ENCODE measurements at regions not wholly inside any gene's neighbourhood (a gene's known extent, or its start where the extent isn't known, plus 50 kb on each side); places are given as distances from the start of the nearest gene placed in this dataset.
"Not testable (repeated sequence)": the region's sequence is repeated elsewhere in the genome, so short reads cannot be mapped to it uniquely, and the experiment has no call there.

- Histone ChIP-seq H3K4me3 (no peak overlapping the region), H3K4me1 (no peaks in the 10 kb centered on the region), H3K27ac (no peak overlapping the region), H3K9me3 (no peaks in the 10 kb centered on the region), H3K36me3 (no peaks in the 10 kb centered on the region), H3K27me3 (no peaks in the 10 kb centered on the region)
- intact Hi-C loops (cut with DNase I): no loop called here
- no peak for TF ChIP-seq POLR2A (IDR thresholded peaks at IDR 0.05)
- DNase-seq (ENCODE audit: extremely low spot score in 2 of 2): no peak
Measured at GRCh38 chr2:77864426-77864825, 342.2 kb upstream of the LRRTM4 start.

DNA sequence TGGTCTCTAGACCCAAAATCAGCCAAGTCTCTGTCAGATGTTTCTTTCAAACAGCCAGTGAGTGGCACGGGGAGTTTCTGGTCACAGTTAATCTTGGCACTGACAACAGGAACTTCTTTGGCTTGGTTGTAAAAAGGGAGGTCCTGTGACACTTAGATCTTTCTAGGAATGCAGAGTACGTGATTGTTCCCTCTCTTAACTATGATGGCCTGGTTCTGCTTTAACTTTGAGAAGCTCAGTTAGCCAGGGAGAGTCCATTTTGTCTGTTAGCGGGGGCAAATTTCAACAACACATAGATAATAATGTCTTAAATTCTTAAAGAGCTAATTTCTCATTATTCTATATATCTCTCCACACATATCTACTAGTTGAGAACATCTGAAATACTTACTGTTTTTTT lies 344.5 kb upstream of the LRRTM4 start:
- Histone ChIP-seq H3K27ac (no peak overlapping the region), H3K4me1 (no peaks in the 10 kb centered on the region), H3K27me3 (no peaks in the 10 kb centered on the region), H3K9me3 (no peaks in the 10 kb centered on the region), H3K36me3 (no peaks in the 10 kb centered on the region), H3K4me3 (no peak overlapping the region)
- TF ChIP-seq, protein P1, sequence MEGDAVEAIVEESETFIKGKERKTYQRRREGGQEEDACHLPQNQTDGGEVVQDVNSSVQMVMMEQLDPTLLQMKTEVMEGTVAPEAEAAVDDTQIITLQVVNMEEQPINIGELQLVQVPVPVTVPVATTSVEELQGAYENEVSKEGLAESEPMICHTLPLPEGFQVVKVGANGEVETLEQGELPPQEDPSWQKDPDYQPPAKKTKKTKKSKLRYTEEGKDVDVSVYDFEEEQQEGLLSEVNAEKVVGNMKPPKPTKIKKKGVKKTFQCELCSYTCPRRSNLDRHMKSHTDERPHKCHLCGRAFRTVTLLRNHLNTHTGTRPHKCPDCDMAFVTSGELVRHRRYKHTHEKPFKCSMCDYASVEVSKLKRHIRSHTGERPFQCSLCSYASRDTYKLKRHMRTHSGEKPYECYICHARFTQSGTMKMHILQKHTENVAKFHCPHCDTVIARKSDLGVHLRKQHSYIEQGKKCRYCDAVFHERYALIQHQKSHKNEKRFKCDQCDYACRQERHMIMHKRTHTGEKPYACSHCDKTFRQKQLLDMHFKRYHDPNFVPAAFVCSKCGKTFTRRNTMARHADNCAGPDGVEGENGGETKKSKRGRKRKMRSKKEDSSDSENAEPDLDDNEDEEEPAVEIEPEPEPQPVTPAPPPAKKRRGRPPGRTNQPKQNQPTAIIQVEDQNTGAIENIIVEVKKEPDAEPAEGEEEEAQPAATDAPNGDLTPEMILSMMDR (IDR thresholded peaks at IDR 0.05): no peak
- no peak for TF ChIP-seq POLR2AphosphoS5 (IDR thresholded peaks at IDR 0.05; ENCODE audit: insufficient read depth in 1 of 2, low read depth in 1 of 2)
- TF ChIP-seq POLR2A (IDR thresholded peaks at IDR 0.05): no peak
- intact Hi-C loops (cut with DNase I): no loop called here
- no peak for DNase-seq (ENCODE audit: extremely low spot score in 2 of 2)

GRCh38 chr2:77867146-77867545 lies 345.0 kb upstream of the LRRTM4 start:
- no peak for TF ChIP-seq POLR2AphosphoS5 (IDR thresholded peaks at IDR 0.05; ENCODE audit: insufficient read depth in 1 of 2, low read depth in 1 of 2)
- TF ChIP-seq, protein P1 (IDR thresholded peaks at IDR 0.05): no peak
- no peak for TF ChIP-seq POLR2A (IDR thresholded peaks at IDR 0.05)
- Histone ChIP-seq H3K27me3 (no peaks in the 10 kb centered on the region), H3K4me3 (no peak overlapping the region), H3K4me1 (no peaks in the 10 kb centered on the region), H3K36me3 (no peaks in the 10 kb centered on the region), H3K27ac (no peak overlapping the region), H3K9me3 (no peaks in the 10 kb centered on the region)
- intact Hi-C loops (cut with DNase I): no loop called here
- no peak for DNase-seq (ENCODE audit: extremely low spot score in 2 of 2)

GRCh38 chr2:77873506-77873905 lies 351.3 kb upstream of the LRRTM4 start:
- no peak overlapping the region for H3K4me3 ChIP-seq
- no peaks in the 10 kb centered on the region for H3K36me3 ChIP-seq
- no peak overlapping the region for H3K27ac ChIP-seq
- intact Hi-C loops (cut with DNase I): no loop called here
- no peaks in the 10 kb centered on the region for H3K4me1 ChIP-seq
- no peaks in the 10 kb centered on the region for H3K27me3 ChIP-seq
- TF ChIP-seq, protein P1 (IDR thresholded peaks at IDR 0.05): no peak
- TF ChIP-seq POLR2A (IDR thresholded peaks at IDR 0.05) (no peak), POLR2AphosphoS5 (IDR thresholded peaks at IDR 0.05; ENCODE audit: insufficient read depth in 1 of 2, low read depth in 1 of 2) (no peak)
- DNase-seq (ENCODE audit: extremely low spot score in 2 of 2): no peak
- H3K9me3 ChIP-seq: no peaks in the 10 kb centered on the region

- H3K4me1 ChIP-seq; DNase-seq (ENCODE audit: extremely low spot score in 2 of 2); H3K9me3 ChIP-seq; H3K27me3 ChIP-seq; H3K27ac ChIP-seq; intact Hi-C loops (cut with DNase I); H3K4me3 ChIP-seq; H3K36me3 ChIP-seq: not testable (repeated sequence)
Measured at GRCh38 chr2:77900211-77900610, 378.0 kb upstream of the LRRTM4 start.

DNA sequence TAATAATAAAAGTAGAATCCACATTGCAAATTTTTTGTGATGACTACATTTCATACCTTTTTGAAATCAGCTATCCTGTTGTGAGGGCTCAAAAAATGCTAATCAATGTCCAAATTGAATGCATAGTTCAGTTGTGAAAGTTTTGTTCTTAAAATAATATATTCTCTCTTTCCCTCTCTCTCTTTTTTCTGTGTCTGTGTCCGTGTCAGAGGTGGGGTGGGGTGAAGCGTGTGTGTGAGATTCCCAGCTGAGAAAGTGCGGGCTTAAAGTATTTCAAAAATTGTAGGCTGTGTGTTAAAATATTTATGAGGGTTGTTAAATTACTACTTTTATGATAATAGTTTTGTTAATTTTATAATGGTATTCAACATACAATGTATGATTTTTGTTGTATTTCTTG lies 388.0 kb upstream of the LRRTM4 start:
- H3K4me1 ChIP-seq: no peaks in the 10 kb centered on the region
- intact Hi-C loops (cut with DNase I): no loop called here
- no peak overlapping the region for H3K27ac ChIP-seq
- H3K9me3 ChIP-seq: no peaks in the 10 kb centered on the region
- no peak overlapping the region for H3K4me3 ChIP-seq
- no peaks in the 10 kb centered on the region for H3K27me3 ChIP-seq
- no peak for DNase-seq (ENCODE audit: extremely low spot score in 2 of 2)
- H3K36me3 ChIP-seq: no peaks in the 10 kb centered on the region
- TF ChIP-seq, protein P1 (IDR thresholded peaks at IDR 0.05): no peak
- no peak for TF ChIP-seq POLR2A (IDR thresholded peaks at IDR 0.05)
- TF ChIP-seq POLR2AphosphoS5 (IDR thresholded peaks at IDR 0.05; ENCODE audit: insufficient read depth in 1 of 2, low read depth in 1 of 2): no peak

Measured in vagina (tissue), 2 donors.